DND-41 (cell line): ENCODE measurements at regions not wholly inside any gene's neighbourhood (a gene's known extent, or its start where the extent isn't known, plus 50 kb on each side); places are given as distances from the start of the nearest gene placed in this dataset.

Experiments used
- EZH2 ChIP-seq: IDR thresholded peaks from 3 replicates; pipeline ENCODE4 v1.6.1; 2012; ENCODE audit warnings: borderline replicate concordance, low read depth, mild to moderate bottlenecking, moderate library complexity, low read length, inconsistent platforms; ENCODE audit not compliant: severe bottlenecking
- TF ChIP-seq, protein P1 (sequence below): IDR thresholded peaks from 2 replicates; pipeline ENCODE4 v1.5.1; 2012; ENCODE audit warnings: borderline replicate concordance, low read length, moderate library complexity, mild to moderate bottlenecking; ENCODE audit not compliant: poor library complexity, severe bottlenecking; ENCODE audit errors: extremely low read depth

- TF ChIP-seq EZH2: no peak
- TF ChIP-seq, protein P1, sequence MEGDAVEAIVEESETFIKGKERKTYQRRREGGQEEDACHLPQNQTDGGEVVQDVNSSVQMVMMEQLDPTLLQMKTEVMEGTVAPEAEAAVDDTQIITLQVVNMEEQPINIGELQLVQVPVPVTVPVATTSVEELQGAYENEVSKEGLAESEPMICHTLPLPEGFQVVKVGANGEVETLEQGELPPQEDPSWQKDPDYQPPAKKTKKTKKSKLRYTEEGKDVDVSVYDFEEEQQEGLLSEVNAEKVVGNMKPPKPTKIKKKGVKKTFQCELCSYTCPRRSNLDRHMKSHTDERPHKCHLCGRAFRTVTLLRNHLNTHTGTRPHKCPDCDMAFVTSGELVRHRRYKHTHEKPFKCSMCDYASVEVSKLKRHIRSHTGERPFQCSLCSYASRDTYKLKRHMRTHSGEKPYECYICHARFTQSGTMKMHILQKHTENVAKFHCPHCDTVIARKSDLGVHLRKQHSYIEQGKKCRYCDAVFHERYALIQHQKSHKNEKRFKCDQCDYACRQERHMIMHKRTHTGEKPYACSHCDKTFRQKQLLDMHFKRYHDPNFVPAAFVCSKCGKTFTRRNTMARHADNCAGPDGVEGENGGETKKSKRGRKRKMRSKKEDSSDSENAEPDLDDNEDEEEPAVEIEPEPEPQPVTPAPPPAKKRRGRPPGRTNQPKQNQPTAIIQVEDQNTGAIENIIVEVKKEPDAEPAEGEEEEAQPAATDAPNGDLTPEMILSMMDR: no peak
Observed at GRCh38 chr9:71329873-71330272, 208.5 kb upstream of the TRPM3 start.
